Suprapubic skin (tissue), 3 donors: ENCODE measurements at regions not wholly inside any gene's neighbourhood (a gene's known extent, or its start where the extent isn't known, plus 50 kb on each side); places are given as distances from the start of the nearest gene placed in this dataset.

Experiments used
- CTCF ChIP-seq, 2 donors: fragments of 200-600 bp in 1 of 2; fragments of 450-650 bp in 1 of 2; sonication (generic) in 1 of 2; IDR thresholded peaks; one replicate each; pipeline ENCODE4 v1.5.1; 2016 to 2019; ENCODE audit warnings: antibody characterized with exemption in 2 of 2, mild to moderate bottlenecking in 1 of 2, moderate library complexity in 1 of 2
- POLR2AphosphoS5 ChIP-seq, 3 donors: sonication (generic); formaldehyde crosslinking; IDR thresholded peaks; one replicate each; pipeline ENCODE4 v1.6.1; 2017; ENCODE audit warnings: antibody characterized with exemption in 3 of 3

GRCh38 chr4:43816116-43816515, 632.5 kb downstream of the KCTD8 start:
- TF ChIP-seq CTCF (IDR thresholded peaks at IDR 0.05) (no peak), POLR2AphosphoS5 (IDR thresholded peaks at IDR 0.05) (no peak)
